IPS-20b (cell line): ENCODE measurements at regions not wholly inside any gene's neighbourhood (a gene's known extent, or its start where the extent isn't known, plus 50 kb on each side); places are given as distances from the start of the nearest gene placed in this dataset.

ENCODE experiments used
- H3K27ac ChIP-seq: one replicate; pipeline ENCODE4 v1.5.1; 2013; ENCODE audit warnings: low read length
- H3K27me3 ChIP-seq: 2 replicates; pipeline ENCODE4 v1.6.1; 2013; ENCODE audit warnings: mild to moderate bottlenecking, low read length, inconsistent platforms; ENCODE audit not compliant: insufficient read depth
- H3K36me3 ChIP-seq: 2 replicates; pipeline ENCODE4 v1.6.1; 2013; ENCODE audit warnings: low read depth, mild to moderate bottlenecking, inconsistent platforms, low read length, moderate library complexity; ENCODE audit not compliant: insufficient read depth
- H3K4me1 ChIP-seq: 2 replicates; pipeline ENCODE4 v1.6.1; 2013; ENCODE audit warnings: mild to moderate bottlenecking, control low read depth, inconsistent platforms, low read length, moderate library complexity; ENCODE audit not compliant: insufficient read depth
- H3K4me3 ChIP-seq: 2 replicates; pipeline ENCODE4 v1.5.1; 2013; ENCODE audit warnings: mild to moderate bottlenecking, low read length, inconsistent platforms
- H3K9ac ChIP-seq: 2 replicates; pipeline ENCODE4 v1.6.1; 2013; ENCODE audit warnings: low read depth, mild to moderate bottlenecking, inconsistent platforms, low read length, moderate library complexity
- H3K9me3 ChIP-seq: 2 replicates; pipeline ENCODE4 v1.6.1; 2013; ENCODE audit warnings: mild to moderate bottlenecking, low read depth, low read length, inconsistent platforms; ENCODE audit not compliant: insufficient read depth

DNA sequence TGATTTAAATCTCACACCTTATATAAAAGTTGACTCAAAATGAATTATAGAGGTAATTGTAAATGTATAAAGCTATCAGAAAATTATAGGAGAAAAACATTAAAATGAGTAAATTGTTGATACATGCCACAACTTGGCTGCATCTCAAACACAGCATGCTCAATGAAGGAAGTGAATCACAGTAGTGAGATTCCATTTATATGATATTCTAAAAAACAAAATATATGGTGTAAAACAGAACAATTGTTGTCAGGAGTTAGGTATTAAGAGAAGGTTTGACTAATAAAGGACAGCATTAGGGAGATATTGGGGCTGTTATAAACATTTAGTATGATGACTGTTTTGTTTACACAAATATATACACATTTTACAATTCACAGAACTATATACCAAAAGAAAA, 356.6 kb upstream of the CELF4 start:
- no peaks in the 10 kb centered on the region for H3K36me3 ChIP-seq
- H3K9me3 ChIP-seq: no peaks in the 10 kb centered on the region
- H3K27ac ChIP-seq: no peak overlapping the region
- no peak overlapping the region for H3K9ac ChIP-seq
- no peak overlapping the region for H3K4me3 ChIP-seq
- no peaks in the 10 kb centered on the region for H3K27me3 ChIP-seq
- H3K4me1 ChIP-seq: no peaks in the 10 kb centered on the region

DNA sequence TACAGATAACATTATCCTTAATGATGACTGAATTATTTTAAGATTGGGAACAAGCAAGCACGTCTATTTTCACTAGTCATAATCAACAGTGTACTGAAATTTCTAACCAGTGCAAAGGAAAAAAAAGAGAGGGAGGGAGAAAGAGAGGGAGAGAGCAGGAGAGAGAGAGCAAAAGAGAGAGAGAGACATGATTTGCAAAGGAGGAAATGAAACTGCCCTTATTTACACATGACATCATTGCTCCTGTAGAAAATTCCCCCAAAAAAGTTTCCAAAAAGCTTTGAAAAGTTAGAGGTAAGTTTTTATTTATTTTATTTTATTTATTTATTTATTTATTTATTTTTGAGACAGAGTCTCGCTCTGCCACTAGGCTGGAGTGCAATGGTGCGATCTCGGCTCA, 355.3 kb upstream of the CELF4 start:
- Histone ChIP-seq H3K4me3 (no peak overlapping the region), H3K27ac (no peak overlapping the region), H3K9ac (no peak overlapping the region), H3K27me3 (no peaks in the 10 kb centered on the region), H3K9me3 (no peaks in the 10 kb centered on the region), H3K4me1 (no peaks in the 10 kb centered on the region), H3K36me3 (no peaks in the 10 kb centered on the region)

GRCh38 chr18:37913051-37913450, 347.5 kb upstream of the CELF4 start:
- H3K27ac ChIP-seq: no peak overlapping the region
- no peak overlapping the region for H3K9ac ChIP-seq
- no peak overlapping the region for H3K4me3 ChIP-seq
- no peaks in the 10 kb centered on the region for H3K27me3 ChIP-seq
- H3K36me3 ChIP-seq: no peaks in the 10 kb centered on the region
- H3K9me3 ChIP-seq: no peaks in the 10 kb centered on the region
- no peaks in the 10 kb centered on the region for H3K4me1 ChIP-seq

DNA sequence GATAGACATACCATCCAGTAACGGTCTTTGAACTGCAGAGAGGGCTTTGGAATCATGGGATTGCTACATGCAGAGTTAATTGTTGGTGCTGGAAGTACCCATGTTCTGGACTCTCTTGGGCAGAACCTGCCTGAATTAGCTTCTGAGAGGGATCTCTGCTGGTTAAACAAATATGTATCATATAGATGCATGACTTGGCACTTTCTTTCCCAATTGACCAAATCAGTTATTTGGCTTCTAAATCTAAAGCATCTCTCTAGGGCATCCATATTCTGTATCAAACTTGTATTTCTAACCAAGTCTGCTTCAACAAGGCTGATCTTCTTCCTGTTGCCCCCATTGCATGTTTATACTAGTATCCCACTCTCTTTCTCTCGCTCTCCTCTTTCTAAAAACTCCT, 336.7 kb upstream of the CELF4 start:
- H3K4me3 ChIP-seq: no peak overlapping the region
- no peaks in the 10 kb centered on the region for H3K9me3 ChIP-seq
- H3K27me3 ChIP-seq: no peaks in the 10 kb centered on the region
- H3K4me1 ChIP-seq: no peaks in the 10 kb centered on the region
- H3K27ac ChIP-seq: no peak overlapping the region
- no peaks in the 10 kb centered on the region for H3K36me3 ChIP-seq
- H3K9ac ChIP-seq: no peak overlapping the region

DNA sequence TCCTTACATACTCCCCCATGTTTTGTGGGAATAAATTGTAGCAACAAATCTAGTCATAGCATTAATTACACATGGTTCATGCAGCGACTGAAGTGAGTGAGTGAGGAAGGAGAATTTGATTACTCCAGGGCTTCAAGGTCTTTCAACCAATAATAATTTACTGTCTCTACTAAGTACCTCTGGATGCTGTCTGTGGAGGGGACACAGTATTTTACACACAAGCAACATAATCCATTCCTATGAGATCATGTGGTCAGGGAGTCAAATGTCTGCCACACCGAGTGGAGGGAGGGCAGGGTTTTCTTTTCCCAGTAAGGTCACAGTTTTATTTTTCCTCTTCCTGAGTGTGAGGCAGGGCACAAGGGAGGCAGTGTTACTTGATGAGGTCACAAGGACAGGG, 334.7 kb upstream of the CELF4 start:
- Histone ChIP-seq H3K27ac (no peak overlapping the region), H3K4me3 (no peak overlapping the region), H3K9me3 (no peaks in the 10 kb centered on the region), H3K4me1 (no peaks in the 10 kb centered on the region), H3K9ac (no peak overlapping the region), H3K27me3 (no peaks in the 10 kb centered on the region), H3K36me3 (no peaks in the 10 kb centered on the region)

- no peaks in the 10 kb centered on the region for H3K4me1 ChIP-seq
- H3K36me3 ChIP-seq: no peaks in the 10 kb centered on the region
- H3K27me3 ChIP-seq: no peaks in the 10 kb centered on the region
- H3K4me3 ChIP-seq: no peak overlapping the region
- no peak overlapping the region for H3K27ac ChIP-seq
- no peak overlapping the region for H3K9ac ChIP-seq
- no peaks in the 10 kb centered on the region for H3K9me3 ChIP-seq
Measured at GRCh38 chr18:37889963-37890362, 324.4 kb upstream of the CELF4 start.

DNA sequence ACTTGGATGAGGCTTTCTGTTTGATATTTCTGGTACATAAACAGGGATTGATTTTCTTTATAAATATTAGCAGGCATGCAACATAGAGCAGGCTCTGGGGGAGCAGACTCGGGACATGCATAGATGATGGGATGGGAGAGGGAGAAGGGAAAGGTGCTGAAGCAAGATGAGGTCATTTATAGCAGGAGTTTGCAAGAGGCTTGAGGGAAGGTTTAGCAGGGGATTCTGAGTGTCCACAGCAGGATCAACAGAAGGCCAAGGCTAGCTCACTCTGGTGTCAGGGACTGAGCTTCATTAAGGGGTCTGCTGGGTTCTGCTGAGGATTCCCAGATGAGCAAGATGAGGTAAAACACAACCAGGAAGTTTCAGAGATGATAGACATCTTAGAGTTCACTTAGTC, 309.1 kb upstream of the CELF4 start:
- H3K36me3 ChIP-seq: no peaks in the 10 kb centered on the region
- no peak overlapping the region for H3K4me3 ChIP-seq
- no peak overlapping the region for H3K27ac ChIP-seq
- no peaks in the 10 kb centered on the region for H3K9me3 ChIP-seq
- no peak overlapping the region for H3K9ac ChIP-seq
- H3K4me1 ChIP-seq: no peaks in the 10 kb centered on the region
- H3K27me3 ChIP-seq: no peaks in the 10 kb centered on the region

- no peaks in the 10 kb centered on the region for H3K27me3 ChIP-seq
- no peak overlapping the region for H3K9ac ChIP-seq
- no peaks in the 10 kb centered on the region for H3K4me1 ChIP-seq
- no peaks in the 10 kb centered on the region for H3K9me3 ChIP-seq
- H3K36me3 ChIP-seq: no peaks in the 10 kb centered on the region
- no peak overlapping the region for H3K4me3 ChIP-seq
- H3K27ac ChIP-seq: no peak overlapping the region
Measured at GRCh38 chr18:37873416-37873815, 307.8 kb upstream of the CELF4 start.

DNA sequence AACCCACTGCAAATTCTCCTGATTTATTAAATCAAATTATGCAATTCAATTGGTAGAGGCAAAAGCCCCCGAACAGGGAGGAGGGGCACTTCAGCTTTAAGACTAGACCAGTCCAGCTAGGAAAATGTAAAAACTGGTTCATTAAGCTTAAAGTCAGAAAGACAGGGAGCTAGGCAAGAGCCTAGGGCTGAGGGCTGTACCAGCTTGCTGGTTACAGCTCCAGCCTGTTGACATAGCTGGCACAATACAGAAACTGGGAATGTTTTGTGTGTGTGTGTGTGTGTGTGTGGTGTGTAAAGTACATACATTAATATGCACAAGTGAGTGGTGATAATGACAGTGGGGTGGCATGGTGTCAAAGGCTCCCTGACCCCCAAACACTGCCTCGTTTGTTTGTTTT, 307.0 kb upstream of the CELF4 start:
- Histone ChIP-seq H3K9me3 (no peaks in the 10 kb centered on the region), H3K36me3 (no peaks in the 10 kb centered on the region), H3K9ac (no peak overlapping the region), H3K4me3 (no peak overlapping the region), H3K27me3 (no peaks in the 10 kb centered on the region), H3K4me1 (no peaks in the 10 kb centered on the region), H3K27ac (no peak overlapping the region)

GRCh38 chr18:37871561-37871960, 306.0 kb upstream of the CELF4 start:
- Histone ChIP-seq H3K4me3 (no peak overlapping the region), H3K9me3 (no peaks in the 10 kb centered on the region), H3K9ac (no peak overlapping the region), H3K27me3 (no peaks in the 10 kb centered on the region), H3K36me3 (no peaks in the 10 kb centered on the region), H3K4me1 (no peaks in the 10 kb centered on the region), H3K27ac (no peak overlapping the region)

- Histone ChIP-seq H3K36me3 (no peaks in the 10 kb centered on the region), H3K4me1 (no peaks in the 10 kb centered on the region), H3K9ac (no peak overlapping the region), H3K27ac (no peak overlapping the region), H3K9me3 (no peaks in the 10 kb centered on the region), H3K4me3 (no peak overlapping the region), H3K27me3 (no peaks in the 10 kb centered on the region)
Measured at GRCh38 chr18:37869051-37869450, 303.5 kb upstream of the CELF4 start.

- no peak overlapping the region for H3K9ac ChIP-seq
- no peaks in the 10 kb centered on the region for H3K9me3 ChIP-seq
- no peaks in the 10 kb centered on the region for H3K27me3 ChIP-seq
- no peaks in the 10 kb centered on the region for H3K36me3 ChIP-seq
- no peaks in the 10 kb centered on the region for H3K4me1 ChIP-seq
- H3K4me3 ChIP-seq: no peak overlapping the region
- H3K27ac ChIP-seq: no peak overlapping the region
Measured at GRCh38 chr18:37864122-37864521, 298.5 kb upstream of the CELF4 start.

DNA sequence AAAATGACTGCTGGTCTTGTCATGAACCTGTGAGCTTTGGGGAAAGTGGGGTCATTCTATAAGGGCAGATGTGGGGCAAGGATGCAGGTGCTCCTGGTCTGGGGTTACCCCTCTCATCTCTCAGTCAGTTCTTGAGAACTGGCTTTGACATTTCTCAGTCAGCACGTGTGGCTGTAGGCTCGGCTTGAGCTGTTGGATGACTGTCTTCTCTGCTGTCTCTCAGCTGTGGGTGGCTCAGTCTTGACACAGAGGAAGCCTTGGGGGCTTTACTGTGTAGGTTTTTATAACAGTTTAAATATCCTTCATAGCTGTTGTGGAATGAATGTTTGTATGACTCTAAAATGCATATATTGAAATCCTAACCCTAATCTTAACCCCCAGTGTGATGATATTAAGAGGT, 296.4 kb upstream of the CELF4 start:
- no peak overlapping the region for H3K4me3 ChIP-seq
- no peaks in the 10 kb centered on the region for H3K4me1 ChIP-seq
- no peak overlapping the region for H3K9ac ChIP-seq
- no peaks in the 10 kb centered on the region for H3K36me3 ChIP-seq
- H3K27me3 ChIP-seq: no peaks in the 10 kb centered on the region
- no peaks in the 10 kb centered on the region for H3K9me3 ChIP-seq
- no peak overlapping the region for H3K27ac ChIP-seq
